ENCODE measurements at regions not wholly inside any gene's neighbourhood (a gene's known extent, or its start where the extent isn't known, plus 50 kb on each side); places are given as distances from the start of the nearest gene placed in this dataset.
A peak's percentile ranks its signal among the peaks of the same experiment; 100 is the strongest.
"Not testable (repeated sequence)": the region's sequence is repeated elsewhere in the genome, so short reads cannot be mapped to it uniquely, and the experiment has no call there.

DNA sequence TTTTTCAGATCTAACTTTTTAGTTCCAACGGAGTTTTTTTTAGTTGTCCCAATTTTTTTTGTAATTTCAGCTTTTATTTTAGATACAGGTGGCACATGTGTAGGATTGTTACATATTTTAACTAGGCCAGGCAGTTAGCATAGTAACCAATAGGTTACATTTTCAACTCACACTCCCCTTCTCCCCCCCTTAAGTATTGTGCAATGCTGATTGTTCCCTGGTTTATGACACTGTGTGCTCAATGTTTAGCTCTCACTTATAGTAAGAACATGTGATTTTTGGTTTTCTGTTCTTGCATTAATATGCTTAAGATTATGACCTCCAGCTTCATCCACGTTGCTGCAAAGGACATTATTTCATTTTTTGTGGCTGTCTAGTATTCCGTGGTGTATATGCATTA, 503.2 kb downstream of the CDH9 start:
- DNase-seq, result no peak

DNA sequence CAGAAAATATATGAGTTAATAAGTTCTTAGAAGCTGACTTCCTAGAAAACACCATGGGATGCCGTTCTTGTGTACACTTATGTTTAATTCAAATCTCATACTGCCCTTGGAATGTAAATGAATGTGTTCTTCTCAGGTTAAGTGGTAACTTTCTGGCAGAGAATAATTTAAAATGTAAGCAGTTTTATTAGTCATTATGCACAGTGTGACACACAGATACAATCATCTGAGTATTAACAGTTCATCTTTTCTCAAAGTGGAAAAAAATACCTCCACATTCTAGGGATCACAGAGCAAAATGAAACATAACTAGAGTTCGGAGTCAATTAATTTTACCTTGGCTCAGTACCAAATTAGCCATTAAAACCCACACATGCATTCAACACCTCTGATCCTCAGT, 508.1 kb downstream of the CDH9 start:
- no peak for DNase-seq

DNA sequence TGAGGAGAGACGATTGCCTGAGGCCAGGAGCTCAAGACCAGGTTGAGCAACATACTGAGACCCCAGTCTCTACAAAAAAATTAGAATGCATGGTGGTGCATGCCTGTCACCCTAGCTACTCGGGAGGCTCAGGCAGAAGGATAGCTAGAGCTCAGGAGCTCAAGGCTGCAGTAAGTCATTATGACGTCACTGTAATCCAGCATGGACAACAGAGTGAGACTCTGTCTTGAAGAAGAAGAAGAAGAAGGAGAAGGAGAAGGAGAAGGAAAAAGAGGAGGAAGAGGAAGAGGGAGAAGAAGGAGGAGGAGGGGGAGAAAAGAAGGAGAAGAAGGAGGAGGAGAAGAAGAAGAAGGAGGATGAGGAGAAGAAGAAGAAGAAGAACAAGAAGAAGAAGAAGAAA, 519.1 kb downstream of the CDH9 start:
- DNase-seq, result no peak

DNA sequence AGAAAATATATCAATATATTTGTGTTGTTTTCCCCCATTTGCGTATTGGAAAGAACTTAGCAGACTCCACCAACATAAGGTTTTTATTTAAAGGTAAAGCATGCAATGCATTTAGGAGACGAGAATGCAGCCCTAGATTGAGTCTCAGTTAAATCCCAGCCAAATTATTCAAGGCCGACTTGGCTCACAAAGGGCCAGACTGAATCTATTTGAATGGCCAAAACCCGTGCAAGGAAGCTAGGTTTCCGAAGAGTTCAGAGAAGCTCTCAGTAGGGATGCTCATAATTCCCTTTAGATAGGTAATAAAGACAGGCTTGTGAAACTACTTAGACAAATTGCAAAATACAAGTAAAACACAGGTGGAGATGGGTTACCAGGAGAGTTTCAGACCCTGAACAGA, 520.3 kb downstream of the CDH9 start:
- no peak for DNase-seq

DNA sequence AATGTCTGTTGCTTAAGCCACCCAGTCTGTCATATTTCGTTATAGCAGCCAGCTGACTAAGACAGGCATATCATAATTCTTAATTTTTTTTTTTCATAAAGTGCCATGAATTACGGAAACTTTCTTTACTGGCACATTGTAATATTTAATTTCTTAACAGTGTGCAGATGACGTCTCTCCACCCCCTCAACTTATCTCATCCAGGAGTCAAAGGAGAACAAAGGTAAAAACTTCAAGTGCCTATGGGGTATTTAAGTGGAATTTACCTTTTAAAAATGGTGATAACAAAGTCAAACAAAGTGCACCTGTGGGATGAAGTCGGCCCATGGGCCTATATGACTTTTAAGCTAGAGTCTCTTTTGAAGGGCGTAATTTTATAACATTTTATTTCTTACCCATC, 539.4 kb downstream of the CDH9 start:
- DNase-seq, result no peak

DNA sequence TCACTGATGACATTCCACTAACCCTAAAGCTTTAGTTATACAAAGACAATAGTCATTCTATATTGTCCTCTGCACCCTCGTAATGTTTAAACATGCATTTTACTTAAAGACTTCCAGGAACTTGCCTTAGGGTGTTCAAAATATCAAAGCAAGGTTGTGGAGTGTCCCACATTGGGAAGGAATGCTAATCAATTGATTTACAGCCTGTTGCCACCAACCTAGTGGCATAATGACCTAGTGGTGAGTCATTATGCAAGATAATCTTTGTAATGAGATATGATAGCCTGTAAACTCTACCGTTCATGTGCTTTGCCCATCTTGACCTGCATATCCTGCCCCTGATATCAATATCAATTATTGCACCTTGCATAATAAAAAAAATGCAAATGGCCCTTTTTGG, 542.9 kb downstream of the CDH9 start:
- no peak for DNase-seq

DNA sequence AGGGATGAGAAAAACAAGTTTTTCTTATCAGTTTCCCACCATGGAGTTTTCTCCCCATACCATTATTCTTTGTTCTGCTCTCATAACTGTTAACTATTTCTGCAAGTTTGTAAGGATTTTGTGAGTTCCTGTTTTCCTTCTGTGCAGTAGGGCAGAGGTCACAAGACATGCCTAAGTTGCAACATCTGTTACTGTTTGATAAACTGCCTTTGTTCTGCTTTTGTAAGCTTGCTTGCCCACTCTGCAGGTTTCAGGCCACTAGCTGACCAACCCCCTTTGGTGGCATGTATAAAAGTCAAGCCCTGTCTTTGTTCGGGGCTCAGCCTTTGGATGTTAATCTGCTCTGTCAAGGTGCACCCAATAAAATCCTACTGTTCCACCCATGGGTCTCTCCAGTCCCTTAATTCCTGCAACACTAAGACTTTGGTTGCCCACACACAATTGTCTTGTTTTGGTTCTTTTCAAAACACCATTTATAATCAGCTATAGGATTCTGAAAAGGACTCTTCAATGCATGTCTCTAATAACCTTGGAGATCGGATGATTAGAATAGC, 545.4 kb downstream of the CDH9 start:
- no peak for DNase-seq

DNA sequence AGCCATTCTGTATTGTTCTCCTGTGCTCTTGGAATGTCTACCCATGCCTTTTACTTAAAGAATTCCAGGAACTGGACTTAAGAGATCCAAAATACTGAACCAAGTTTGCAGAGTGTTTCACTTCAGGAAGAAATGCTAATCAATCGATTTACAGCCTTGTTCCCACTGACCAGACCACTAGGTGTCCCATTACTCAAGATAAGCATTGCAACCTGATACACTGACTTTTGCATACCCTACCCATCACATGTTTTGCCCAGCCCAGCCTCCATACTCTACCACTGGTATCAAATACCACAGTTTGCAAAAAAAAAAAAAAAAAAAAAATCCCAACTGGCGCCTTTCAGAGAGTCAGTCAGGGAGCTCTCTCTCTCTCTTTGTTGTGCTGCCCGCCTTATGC, 550.8 kb downstream of the CDH9 start:
- no peak for DNase-seq

DNA sequence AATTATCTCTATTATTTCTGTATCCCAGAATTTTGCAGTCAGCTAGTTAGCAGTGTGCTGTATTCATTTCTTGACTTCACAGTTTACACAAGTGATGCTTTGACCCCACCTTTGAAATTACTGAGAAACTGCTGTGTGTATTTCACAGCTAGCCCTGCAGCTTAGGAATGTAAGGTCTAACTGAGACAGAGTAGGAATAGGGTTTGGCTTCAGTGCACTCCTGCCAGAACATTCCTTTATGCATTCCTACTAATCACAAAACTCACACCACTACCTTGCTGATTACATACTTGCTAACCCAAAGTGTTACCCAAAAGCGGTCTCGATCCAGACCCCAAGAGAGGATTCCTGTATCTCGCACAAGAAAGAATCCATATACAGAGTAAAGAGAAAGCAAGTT, 551.8 kb downstream of the CDH9 start:
- no peak for DNase-seq

DNA sequence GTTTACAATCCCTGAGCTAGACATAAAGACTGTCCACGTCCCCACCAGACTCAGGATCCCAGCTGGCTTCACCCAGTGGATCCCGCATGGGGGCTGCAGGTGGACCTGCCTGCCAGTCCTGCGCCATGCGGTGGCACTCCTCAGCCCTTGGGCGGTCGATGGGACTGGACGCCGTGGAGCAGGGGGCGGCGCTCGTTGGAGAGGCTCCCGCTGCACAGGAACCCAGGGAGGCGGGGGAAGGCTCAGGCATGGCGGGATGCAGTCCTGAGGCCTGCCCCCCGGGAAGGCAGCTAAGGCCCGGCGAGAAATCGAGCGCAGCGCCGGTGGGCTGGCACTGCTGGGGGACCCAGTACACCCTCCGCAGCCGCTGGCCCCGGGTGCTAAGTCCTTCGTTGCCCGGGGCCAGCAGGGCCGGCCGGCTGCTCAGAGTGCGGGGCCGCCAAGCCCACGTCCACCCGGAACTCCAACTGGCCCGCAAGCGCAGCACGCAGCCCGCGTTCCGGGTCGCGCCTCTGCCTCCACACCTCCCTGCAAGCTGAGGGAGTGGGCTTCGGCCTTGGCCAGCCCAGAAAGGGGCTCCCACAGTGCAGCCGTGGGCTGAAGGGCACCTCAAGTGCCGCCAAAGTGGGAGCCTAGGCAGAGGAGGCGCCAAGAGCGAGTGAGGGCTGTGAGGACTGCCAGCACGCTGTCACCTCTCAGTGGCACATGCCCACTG, 553.1 kb downstream of the CDH9 start:
- not testable (repeated sequence) for DNase-seq

DNA sequence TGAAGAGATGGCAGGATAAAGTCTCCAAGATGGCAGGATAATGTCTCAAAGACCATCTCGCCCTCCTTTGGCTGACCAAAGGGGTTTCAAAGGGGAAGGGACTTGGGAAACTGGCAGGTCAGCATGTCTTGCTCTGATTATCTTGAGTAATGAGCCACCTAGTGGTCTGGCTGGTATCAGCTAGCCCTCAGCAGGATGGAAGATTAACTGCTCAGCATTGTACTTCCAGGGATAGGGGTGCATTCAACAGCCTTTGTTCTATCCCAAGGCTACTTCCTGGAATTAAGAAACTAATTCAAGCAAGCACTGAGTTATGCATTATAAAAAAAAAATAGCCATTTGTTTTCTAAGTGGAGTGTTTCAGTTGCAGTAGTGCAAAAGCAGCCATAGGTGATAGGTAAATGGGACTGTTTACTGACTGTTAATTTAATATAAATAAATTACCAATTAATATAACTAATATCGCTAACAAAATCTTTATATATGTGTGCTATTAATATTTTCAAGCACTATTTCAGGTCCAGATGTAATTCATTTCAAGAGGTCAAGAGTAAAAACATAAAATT, 555.5 kb downstream of the CDH9 start:
- peak; percentile 72 for DNase-seq

DNA sequence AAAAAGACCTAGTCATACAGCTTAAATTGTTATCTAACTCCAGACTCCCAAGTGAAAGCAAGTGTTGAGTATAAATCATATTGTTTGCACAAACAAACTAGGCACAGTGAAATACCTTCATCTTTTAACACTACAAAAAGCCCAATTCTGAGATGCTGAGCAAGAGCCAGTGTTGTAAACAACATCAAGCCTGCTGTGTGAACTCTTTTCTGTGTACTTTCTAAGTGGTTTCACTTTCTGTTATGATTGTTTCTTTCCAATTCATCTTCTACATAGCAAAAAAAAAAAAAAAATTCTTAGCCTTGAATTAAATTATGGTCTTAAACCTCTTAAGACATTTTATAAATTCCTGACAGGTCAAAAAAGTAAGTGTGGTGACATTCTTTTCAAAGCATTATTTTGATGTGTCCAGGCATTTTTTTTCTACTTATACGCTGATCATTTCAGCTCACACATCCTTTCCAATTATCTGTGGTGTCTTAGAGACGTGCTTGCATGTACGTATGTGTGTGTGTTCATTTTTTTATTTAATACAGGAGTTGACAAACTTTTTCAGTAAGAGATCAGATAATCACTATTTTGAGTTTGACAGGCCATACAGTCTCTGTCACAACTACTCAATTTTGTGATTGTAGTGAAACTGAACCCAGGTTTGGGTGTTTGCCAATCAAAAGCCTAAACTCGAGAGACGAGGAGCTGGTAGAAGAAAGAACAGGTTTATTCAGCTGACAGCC, 556.1 kb downstream of the CDH9 start:
- no peak for DNase-seq

DNA sequence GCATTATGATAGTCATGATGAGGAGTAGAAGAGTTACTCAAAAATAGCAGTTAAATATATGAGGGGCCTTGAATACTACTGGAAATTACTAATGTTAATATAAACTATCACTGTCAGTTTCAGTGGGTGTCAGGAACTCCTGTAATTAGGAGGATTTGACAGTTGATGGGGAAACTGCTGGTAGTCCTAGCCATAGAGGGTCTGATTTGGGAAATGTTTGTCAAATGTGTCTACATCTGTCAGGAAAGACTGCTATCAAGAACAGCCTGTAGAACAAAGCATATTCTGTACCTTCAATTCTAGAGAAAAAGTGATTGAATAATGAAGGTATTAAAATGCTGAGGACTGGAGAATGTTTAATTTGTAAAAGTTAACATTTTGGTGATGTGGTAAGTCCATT, 567.9 kb downstream of the CDH9 start:
- no peak for DNase-seq

DNA sequence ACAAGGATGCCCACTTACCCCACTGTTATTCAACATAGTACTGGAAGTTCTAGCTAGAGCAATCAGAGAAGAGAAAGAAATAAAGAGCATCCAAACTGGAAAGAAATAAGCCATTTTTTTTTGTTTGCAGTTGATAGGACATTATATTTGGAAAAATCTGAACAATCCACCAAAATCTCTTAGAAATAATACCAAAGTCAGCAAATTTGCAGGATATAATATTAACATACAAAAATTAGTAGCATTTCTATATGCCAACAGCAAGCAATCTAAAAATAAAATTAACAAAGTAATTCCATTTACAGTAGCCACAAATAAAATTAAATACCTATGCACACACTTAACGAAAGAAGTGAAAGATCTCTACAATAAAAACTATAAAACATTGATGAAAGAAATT, 599.3 kb downstream of the CDH9 start:
- DNase-seq, result no peak

DNA sequence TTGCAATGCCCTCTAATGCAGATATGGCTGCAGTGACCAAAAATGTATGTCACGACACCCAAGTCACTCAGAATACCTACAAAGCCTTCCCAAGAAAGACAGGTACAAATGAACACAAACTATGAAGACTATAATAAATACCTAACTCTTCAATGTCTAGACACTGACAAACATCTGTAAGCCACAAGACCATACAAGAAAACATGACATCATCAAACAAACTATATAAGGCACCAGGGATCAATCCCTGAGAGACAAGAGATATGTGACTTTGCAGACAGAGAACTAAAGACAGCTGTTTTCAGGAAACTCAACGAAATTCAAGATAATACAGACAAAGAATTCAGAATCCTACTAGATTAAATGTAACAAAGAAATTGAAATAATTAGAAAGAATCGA, 603.7 kb downstream of the CDH9 start:
- DNase-seq, result no peak

DNA sequence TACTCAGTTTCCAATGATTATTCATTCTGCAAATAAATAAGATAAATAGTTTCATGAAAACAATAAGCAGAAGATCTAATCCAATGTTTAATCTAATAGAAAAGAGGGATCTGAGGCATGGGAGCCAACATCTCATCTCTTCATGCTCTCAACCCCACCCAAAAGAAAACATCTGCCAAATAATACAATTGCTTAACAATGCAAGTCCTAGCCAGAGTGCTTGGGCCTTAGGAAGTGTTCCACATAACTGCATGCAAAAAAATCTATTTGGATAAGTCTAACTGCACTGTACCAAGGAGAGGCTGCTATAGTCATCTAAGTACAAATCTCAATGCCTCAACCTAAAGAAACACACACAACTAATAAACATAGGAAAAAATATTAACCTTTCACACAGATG, 606.0 kb downstream of the CDH9 start:
- no peak for DNase-seq

DNA sequence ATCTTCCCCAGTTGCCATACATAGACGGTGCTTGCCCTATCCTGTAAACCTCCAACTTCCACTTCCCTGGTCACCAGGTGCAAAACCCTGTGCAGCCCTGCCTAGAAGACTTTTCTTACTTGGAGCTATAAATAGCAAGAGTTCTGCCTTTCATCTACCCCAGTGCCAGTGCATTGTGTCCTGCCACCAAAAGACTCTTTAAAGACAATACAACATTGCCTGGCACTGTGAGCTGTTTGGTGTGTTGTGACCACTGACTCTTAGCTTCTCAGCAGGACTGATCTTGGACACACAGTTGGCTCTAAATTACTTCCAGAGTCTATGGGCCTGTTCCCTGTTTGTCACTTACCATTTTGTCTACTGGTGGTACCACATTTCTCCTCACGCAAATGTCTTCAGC, 608.1 kb downstream of the CDH9 start:
- no peak for DNase-seq

DNA sequence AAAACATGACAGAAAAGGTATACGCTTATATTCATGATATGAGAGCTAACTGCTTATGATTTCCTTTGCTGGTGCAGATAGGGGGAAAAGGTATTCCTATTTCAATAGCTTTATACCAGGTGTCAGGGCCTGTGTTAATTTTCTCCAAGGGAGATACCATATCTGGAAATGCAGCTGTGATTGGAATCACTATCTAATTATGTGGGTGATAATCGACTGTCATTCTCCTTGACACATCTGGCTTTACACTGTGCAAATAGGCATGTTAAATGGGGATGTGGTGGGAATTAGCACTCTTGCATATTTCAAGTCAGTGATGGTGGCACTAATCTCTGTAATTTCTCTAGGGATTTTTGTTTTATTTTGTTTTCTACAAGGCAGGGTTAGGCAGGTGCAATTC, 611.1 kb downstream of the CDH9 start:
- no peak for DNase-seq

DNA sequence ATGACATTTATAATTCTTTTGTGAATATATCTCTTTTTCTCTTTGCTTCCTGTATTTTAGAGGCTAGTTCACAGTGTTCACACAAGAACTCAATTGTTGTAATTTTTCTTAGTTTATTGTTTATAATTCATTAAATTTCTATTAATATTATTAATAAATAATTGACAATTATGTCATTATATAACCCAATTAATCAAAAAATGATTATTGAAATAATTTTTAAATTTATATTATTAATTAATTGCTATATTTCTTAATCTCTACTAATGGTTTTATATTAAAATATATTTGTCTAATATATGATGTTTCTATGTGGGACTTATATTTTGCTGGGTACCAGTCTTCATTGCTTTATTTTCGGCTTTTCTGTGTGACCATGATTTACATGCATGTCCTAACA, 618.4 kb downstream of the CDH9 start:
- no peak for DNase-seq

DNA sequence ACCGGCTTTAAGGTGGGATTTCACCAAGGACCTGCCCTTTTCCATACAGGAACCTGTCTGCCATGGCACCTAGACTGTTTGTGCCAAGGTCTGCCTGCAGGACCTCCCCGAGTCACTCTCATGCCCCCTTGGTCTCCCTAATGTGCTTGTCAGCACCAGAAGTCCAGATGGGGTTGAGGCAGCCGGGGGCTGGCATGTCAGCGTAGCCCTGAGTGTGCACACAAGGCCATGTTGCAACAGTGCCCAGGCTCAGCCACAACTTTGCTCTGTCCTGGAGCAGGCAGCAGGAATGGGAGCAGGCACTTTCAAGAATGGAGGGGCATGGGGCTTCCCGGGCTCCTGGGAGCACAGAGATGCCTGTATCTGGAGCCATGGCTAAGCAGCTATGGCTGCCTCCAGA, 621.5 kb downstream of the CDH9 start:
- DNase-seq, result no peak

DNA sequence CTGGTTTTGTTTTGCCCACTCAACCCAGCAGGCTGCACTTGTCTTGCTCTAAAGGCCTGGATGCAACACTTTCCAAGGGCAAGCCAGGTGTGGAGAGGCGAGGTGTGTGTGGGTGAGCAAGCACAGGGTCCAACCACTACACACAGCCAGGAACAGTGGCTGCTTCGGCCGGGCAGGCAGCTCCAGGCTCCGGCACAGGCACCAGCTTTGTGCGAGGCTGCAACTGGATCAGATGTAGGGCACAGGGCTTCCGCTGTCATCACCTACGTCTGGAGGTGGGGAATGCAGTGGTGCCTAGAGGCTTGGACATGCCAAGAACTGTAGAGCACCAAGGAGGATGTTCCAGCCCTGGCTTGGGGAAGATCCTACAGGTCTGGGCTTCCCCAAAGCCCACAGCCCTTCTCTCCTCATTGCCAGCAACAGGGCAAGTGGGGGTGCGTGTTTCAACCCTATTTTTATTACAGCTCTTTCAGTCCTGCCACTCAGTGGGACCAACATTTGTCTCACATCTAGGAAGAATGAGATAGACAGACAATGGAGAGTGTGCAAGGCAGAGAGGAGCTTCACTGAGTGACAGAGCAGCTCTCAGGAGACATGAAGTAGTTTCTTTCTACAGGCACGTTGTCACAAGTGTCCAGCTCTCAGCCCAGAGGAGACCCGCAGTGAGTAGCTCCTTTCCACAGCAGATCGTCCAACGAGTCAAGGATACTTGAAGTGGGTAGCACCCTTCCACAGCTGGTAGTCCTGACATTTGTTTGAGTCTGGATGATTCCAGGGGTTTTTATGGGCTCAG, 622.2 kb downstream of the CDH9 start:
- DNase-seq, result no peak

DNA sequence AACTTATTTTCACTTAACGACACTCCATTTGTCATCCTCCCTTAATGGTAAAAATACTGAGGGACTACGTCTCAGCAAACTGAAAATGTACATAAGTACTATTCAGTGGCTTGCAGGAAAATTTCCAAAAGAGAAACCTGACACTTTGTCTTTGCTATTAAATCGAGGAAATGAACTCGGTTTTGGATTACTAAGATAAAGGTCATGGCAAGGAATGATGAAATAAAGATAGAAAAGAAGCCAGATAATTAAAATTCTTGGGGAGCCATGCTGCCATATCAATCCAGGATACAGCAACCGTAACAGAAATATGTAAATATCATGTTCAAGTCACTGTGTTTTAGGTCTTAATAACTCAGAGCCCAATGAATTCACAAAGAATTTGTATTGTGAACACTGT, 647.8 kb downstream of the CDH9 start:
- DNase-seq, result no peak

DNA sequence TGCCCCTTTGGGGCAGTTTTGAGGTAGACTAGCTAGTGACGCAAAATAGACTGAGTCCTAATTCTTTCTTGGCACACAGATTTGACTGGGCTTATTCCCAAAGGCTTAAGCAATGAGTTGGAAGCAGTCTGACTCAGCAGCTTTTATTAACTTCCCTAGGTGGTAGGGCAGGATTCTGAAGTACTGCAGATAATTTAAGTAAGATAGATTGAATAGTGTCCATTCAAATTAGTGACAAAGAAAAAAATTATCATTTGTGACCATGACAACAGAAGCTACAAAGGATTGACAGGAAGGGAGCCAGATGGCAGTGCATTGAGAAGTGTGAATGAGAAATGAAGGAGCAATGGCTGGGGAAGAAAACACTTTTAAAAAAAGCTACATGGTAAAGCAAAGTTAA, 649.4 kb downstream of the CDH9 start:
- DNase-seq, result no peak
